Body of pancreas (tissue), 4 donors: ENCODE measurements at regions not wholly inside any gene's neighbourhood (a gene's known extent, or its start where the extent isn't known, plus 50 kb on each side); places are given as distances from the start of the nearest gene placed in this dataset.
"Not testable (repeated sequence)": the region's sequence is repeated elsewhere in the genome, so short reads cannot be mapped to it uniquely, and the experiment has no call there.

Experiments
- ATAC-seq: fragments of 150-250 bp; one replicate; pipeline ENCODE4 v1.9.1; 2016
- DNase-seq, 4 donors: peaks; one replicate each; pipeline ENCODE4 v3.0.0-alpha.2; 2019
- H3K27ac ChIP-seq, 4 donors: fragments of 200-600 bp; sonication (generic); 1 replicate in 3 of 4; 2 replicates in 1 of 4; pipeline versions ENCODE4 v1.5.1 to v1.6.1; 2016 to 2019; ENCODE audit warnings: mild to moderate bottlenecking in 1 of 4, mixed read lengths in 1 of 4, moderate library complexity in 1 of 4
- H3K27me3 ChIP-seq, 2 donors: fragments of 200-600 bp; sonication (generic); one replicate each; pipeline ENCODE4 v1.6.0; 2016; ENCODE audit warnings: mild to moderate bottlenecking in 1 of 2
- H3K36me3 ChIP-seq, 2 donors: fragments of 200-600 bp; sonication (generic); replicated peaks in 1 of 2; 2 replicates each; pipeline ENCODE4 v1.5.1; 2016; ENCODE audit warnings: low read depth in 2 of 2; ENCODE audit not compliant: insufficient read depth in 1 of 2
- H3K4me1 ChIP-seq: fragments of 200-600 bp; sonication (generic); one replicate; pipeline ENCODE4 v1.6.0; 2016
- H3K4me3 ChIP-seq, 2 donors: fragments of 200-600 bp; sonication (generic); 1 replicate in 1 of 2; 2 replicates in 1 of 2; pipeline ENCODE4 v1.5.1; 2016 to 2019
- H3K9me3 ChIP-seq, 3 donors: fragments of 200-600 bp; sonication (generic); 1 replicate in 2 of 3; 2 replicates in 1 of 3; pipeline ENCODE4 v1.5.1; 2016
- POLR2A ChIP-seq, 3 donors: fragments of 450-650 bp; IDR thresholded peaks; one replicate each; pipeline ENCODE4 v1.6.1; 2016; ENCODE audit warnings: antibody characterized with exemption in 3 of 3, mild to moderate bottlenecking in 2 of 3
- WGBS, 2 donors: methylation state at CpG; one replicate each; pipeline ENCODE4 v1.1.5; 2017; 5-methylcytosine and 5-hydroxymethylcytosine counted together
- intact Hi-C: fragments of 100-400 bp; cut with DNase I; formaldehyde crosslinking; loops from one replicate; pipeline ENCODE4 v1.15.1; 2023
- TF ChIP-seq, protein P1 (sequence below), 7 experiments: fragments of 450-650 bp in 4 of 7; fragments of 200-600 bp in 3 of 7; sonication (generic) in 3 of 7; IDR thresholded peaks; one replicate each; pipeline ENCODE4 v1.5.1; 2016 to 2019; ENCODE audit warnings: antibody characterized with exemption in 7 of 7

DNA sequence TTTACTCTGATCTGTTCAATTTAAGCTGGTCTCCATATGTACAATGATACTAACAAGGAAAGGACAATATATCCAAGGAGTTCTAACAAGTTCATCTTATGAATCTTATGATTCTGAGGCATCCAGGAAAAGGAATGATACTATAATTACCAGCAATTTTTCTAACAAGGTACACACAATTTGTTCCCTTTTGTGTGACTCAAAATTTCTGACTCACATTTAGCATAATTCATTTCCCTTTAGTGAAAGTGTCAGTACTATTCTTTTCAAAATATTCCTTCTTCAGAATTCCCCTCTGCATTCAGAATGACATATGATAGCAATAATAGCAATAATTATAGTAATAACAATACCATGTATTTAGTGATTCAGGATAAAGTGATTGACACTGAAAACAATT is 594.8 kb downstream of the DMRTA1 start:
- no peak for ATAC-seq
- Histone ChIP-seq H3K27ac (no peak overlapping the region), H3K9me3 (no peaks in the 10 kb centered on the region), H3K4me1 (no peaks in the 10 kb centered on the region), H3K4me3 (no peak overlapping the region), H3K36me3 (no peaks in the 10 kb centered on the region), H3K27me3 (no peaks in the 10 kb centered on the region)
- no peak for DNase-seq
- intact Hi-C loops: no loop called here
- TF ChIP-seq, protein P1, sequence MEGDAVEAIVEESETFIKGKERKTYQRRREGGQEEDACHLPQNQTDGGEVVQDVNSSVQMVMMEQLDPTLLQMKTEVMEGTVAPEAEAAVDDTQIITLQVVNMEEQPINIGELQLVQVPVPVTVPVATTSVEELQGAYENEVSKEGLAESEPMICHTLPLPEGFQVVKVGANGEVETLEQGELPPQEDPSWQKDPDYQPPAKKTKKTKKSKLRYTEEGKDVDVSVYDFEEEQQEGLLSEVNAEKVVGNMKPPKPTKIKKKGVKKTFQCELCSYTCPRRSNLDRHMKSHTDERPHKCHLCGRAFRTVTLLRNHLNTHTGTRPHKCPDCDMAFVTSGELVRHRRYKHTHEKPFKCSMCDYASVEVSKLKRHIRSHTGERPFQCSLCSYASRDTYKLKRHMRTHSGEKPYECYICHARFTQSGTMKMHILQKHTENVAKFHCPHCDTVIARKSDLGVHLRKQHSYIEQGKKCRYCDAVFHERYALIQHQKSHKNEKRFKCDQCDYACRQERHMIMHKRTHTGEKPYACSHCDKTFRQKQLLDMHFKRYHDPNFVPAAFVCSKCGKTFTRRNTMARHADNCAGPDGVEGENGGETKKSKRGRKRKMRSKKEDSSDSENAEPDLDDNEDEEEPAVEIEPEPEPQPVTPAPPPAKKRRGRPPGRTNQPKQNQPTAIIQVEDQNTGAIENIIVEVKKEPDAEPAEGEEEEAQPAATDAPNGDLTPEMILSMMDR (IDR thresholded peaks at IDR 0.05): no peak
- no peak for TF ChIP-seq POLR2A (IDR thresholded peaks at IDR 0.05)

DNA sequence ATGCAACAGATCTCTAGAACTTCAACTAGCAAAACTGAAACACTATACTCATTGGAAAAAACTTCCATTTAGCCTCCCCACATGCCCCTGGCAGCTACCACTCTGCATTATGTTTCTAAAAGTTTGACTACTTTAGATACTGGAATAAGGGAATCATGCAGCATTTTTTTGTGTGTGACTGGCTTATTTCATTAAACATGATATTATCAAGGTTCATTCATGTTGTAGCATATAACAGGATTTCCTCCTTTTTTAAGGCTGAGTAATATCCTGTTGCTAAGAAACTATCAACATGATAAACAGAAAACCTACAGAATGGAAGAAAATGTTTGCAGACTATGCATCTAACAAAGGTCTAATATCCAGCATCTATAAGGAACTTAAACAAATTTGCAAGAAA is 597.9 kb downstream of the DMRTA1 start:
- intact Hi-C loops: no loop called here
- no peak for DNase-seq
- TF ChIP-seq POLR2A (IDR thresholded peaks at IDR 0.05): no peak
- TF ChIP-seq, protein P1 (IDR thresholded peaks at IDR 0.05): no peak

GRCh38 chr9:23046026-23046425 is 599.4 kb downstream of the DMRTA1 start:
- H3K9me3 ChIP-seq, DNase-seq, intact Hi-C loops, ATAC-seq, H3K27me3 ChIP-seq, H3K4me3 ChIP-seq, H3K27ac ChIP-seq, H3K36me3 ChIP-seq, H3K4me1 ChIP-seq: not testable (repeated sequence)
- 91% methylated on average over 1 of the region's 1 CpG; no CpG with 5 or more reads in 1 of the 2 donors for WGBS, 2 donors

More for the DNA sequence above, 597.9 kb downstream of the DMRTA1 start:
- no peaks in the 10 kb centered on the region for H3K27me3 ChIP-seq
- no peaks in the 10 kb centered on the region for H3K9me3 ChIP-seq
- H3K36me3 ChIP-seq: no peaks in the 10 kb centered on the region
- H3K4me3 ChIP-seq: no peak overlapping the region
- no peaks in the 10 kb centered on the region for H3K4me1 ChIP-seq
- no peak for ATAC-seq
- H3K27ac ChIP-seq: no peak overlapping the region

- Histone ChIP-seq H3K4me1 (no peaks in the 10 kb centered on the region), H3K36me3 (no peaks in the 10 kb centered on the region), H3K27ac (no peak overlapping the region), H3K27me3 (no peaks in the 10 kb centered on the region), H3K4me3 (no peak overlapping the region), H3K9me3 (no peaks in the 10 kb centered on the region)
- DNase-seq (no peak), ATAC-seq (no peak)
- TF ChIP-seq POLR2A (IDR thresholded peaks at IDR 0.05): no peak
- TF ChIP-seq, protein P1 (IDR thresholded peaks at IDR 0.05): no peak
- intact Hi-C loops: no loop called here
- WGBS, 2 donors: 82 to 83% methylated on average over 1 of the region's 1 CpG
These were observed 603.9 kb downstream of the DMRTA1 start for GRCh38 chr9:23050548-23050947.

DNA sequence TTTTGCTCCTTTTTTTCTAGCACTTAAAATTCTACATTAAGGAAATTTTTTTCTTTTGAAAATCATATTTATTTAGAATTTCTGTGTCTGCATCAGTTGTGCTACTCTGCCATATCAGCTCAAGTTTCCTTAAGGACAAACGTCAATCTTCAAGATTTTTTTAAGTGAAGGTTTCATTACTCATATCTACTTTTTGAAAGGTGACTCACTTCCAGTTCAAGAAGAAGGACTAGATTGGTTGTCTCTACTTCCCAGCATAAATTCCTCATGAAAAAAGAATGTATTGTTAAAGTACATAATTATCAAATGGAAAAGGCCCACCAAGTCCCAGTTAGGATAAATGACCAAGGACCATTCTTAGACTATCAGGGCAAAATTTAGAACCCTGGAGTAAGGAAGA is 626.5 kb downstream of the DMRTA1 start:
- intact Hi-C loops: no loop called here
- no peaks in the 10 kb centered on the region for H3K9me3 ChIP-seq
- no peak overlapping the region for H3K27ac ChIP-seq
- TF ChIP-seq, protein P1 (IDR thresholded peaks at IDR 0.05): no peak
- TF ChIP-seq POLR2A (IDR thresholded peaks at IDR 0.05): no peak
- H3K4me1 ChIP-seq: no peaks in the 10 kb centered on the region
- ATAC-seq (no peak), DNase-seq (no peak)
- no peak overlapping the region for H3K4me3 ChIP-seq
- 40 to 48% methylated on average over 1 of the region's 1 CpG for WGBS, 2 donors
- H3K36me3 ChIP-seq: no peaks in the 10 kb centered on the region
- no peaks in the 10 kb centered on the region for H3K27me3 ChIP-seq
